ENCODE measurements at regions not wholly inside any gene's neighbourhood (a gene's known extent, or its start where the extent isn't known, plus 50 kb on each side); places are given as distances from the start of the nearest gene placed in this dataset.

- DNase-seq: no peak
Observed at GRCh38 chr3:159631226-159631625, 357.4 kb upstream of the IL12A start.

- DNase-seq: no peak
Observed at GRCh38 chr3:159632128-159632527, 356.5 kb upstream of the IL12A start.

- DNase-seq: no peak
Observed at GRCh38 chr3:159632851-159633250, 355.8 kb upstream of the IL12A start.

GRCh38 chr3:159634483-159634882 is 354.2 kb upstream of the IL12A start:
- no peak for DNase-seq

GRCh38 chr3:159635047-159635641 is 353.5 kb upstream of the IL12A start:
- DNase-seq: no peak

- no peak for DNase-seq
Observed at GRCh38 chr3:159637883-159638542, 350.6 kb upstream of the IL12A start.

GRCh38 chr3:159640225-159640624 is 348.4 kb upstream of the IL12A start:
- no peak for DNase-seq

DNA sequence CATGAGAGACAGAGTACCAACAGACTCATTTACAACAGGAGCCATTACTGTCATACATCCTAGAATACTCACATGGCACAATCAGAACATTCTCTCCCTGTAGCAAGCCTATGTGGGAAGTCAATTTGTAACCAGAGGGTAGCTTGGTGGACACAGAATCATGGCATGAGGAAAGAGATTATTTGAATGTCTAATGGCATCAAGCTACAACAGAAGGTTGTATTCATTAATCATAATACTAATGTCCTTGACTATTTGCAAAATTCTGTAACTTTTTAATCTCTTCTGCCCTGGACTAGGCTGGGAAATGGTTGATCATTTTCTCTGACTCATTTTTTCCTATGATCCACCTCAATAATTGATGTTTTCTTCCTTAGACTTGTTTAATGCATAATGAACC is 345.2 kb upstream of the IL12A start:
- no peak for DNase-seq

- no peak for DNase-seq
Observed at GRCh38 chr3:159645874-159646273, 342.8 kb upstream of the IL12A start.

DNA sequence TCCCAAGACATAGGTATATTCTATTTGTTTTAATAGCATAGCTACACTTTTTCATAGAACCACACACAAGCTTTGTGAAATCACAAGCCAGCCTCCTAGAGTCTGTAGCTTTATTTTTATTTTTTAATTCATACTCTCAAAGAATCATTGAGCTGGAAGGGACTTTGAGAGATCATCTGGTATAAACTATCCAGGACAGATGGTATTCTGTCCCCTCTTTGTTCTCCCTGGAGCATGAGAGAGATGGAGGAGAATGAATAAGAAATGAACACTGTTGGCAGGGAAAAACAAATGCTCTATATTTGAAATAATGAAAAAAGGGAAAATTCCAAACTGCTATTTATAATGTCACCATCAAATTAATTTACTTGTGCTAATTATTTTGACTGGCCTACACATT is 338.7 kb upstream of the IL12A start:
- no peak for DNase-seq

DNA sequence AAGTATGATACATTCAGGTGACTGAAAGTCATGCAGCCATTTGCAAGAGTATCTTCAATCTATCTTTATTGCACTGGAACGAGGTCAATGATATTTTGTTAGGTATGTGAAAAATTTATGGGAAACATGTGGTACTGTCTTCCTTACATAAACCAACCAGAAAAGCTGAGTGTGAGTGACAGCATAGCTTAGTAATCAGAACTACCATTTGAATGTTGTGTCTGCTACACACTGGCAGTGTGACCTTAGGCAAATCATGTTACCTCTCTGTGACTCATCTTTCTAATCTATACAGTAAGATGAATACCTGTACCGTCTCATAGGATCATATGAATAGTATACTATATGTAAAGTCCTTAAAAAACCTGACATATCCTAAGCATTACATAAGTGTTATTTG is 337.9 kb upstream of the IL12A start:
- no peak for DNase-seq

GRCh38 chr3:159652452-159652851 is 336.2 kb upstream of the IL12A start:
- no peak for DNase-seq

GRCh38 chr3:159654183-159655134 is 334.2 kb upstream of the IL12A start:
- no peak for DNase-seq

GRCh38 chr3:159655202-159655601 is 333.4 kb upstream of the IL12A start:
- DNase-seq: no peak

DNA sequence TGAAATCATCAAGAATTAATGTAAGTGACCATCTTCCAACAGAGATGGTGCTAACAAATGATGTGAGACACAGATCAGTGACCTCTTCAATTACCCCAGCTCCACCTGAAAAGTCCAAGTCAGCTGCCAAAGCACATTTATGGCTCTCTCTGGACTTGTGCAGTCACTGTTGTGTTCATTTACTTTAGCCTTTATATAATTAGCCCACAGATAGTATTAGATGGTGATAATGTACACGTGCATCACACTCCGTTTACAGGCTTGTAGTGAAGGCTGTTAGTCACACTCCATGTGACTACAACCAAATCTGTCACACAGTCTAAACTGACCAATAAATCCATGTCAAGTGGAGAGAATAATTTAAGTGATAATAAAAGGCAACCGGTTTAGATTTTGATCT is 331.5 kb upstream of the IL12A start:
- DNase-seq: no peak

DNA sequence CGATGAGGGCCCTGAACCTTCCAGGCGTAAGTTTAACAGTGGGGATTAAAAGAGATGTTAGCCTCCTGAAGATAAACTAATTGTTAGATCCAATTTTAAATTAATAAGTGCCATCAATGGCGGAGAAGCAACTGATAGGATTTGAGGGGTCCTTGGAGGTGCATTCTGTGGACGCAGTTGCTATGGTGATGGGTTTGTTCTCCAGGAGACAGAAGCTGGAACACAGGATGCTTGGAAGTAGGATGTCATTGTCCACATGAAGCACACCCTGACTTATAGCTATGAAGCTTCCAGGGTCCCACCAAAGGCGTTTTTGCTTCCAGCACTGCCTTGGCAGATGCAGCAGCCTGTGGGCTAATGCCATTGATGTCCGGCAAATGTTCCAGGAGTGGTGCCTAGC is 331.0 kb upstream of the IL12A start:
- no peak for DNase-seq

GRCh38 chr3:159660326-159660725 is 328.3 kb upstream of the IL12A start:
- DNase-seq: no peak

- DNase-seq: no peak
Observed at GRCh38 chr3:159660901-159661300, 327.7 kb upstream of the IL12A start.

DNA sequence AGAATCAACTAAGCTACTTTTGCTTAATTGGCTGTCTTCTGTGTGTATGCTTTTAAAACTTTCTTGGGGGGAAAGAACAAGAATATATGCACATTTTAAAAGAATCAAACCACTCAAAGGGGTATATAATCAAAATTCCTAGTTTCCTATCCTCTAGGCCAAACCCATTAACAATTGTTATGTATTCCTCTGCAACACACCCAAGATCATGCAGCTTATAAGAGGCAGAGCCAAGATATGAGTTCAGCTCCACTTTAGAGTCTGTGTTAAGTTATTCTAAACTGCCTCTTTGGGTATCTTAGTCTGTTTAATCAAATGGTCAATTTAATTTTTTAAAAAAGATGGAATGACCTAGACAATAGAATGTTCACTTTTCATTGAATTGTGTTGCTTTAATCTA is 326.1 kb upstream of the IL12A start:
- DNase-seq: no peak

DNA sequence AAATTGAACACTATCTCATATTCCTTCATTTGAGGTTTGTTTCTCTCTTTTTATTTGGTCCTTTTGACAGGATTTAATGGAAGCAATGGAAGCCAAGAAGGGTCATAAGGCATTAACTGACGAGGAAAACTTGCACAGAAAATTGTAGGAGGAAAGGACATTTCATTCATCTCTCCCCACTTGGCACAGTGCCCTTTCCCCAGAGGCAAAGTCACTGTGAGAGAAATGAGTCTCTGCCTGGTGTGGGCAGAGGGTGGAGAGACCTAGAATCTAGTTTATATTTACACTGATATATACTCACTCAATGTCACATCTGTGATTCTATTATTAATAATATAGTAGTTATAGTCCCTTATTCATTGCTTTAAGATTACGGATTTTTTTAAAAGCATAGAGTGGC is 324.6 kb upstream of the IL12A start:
- DNase-seq: no peak

GRCh38 chr3:159664653-159665052 is 324.0 kb upstream of the IL12A start:
- DNase-seq: no peak

- no peak for DNase-seq
Observed at GRCh38 chr3:159667261-159667660, 321.4 kb upstream of the IL12A start.

- no peak for DNase-seq
Observed at GRCh38 chr3:159668461-159668860, 320.2 kb upstream of the IL12A start.

GRCh38 chr3:159668990-159669476 is 319.6 kb upstream of the IL12A start:
- no peak for DNase-seq
